ENCODE measurements at regions not wholly inside any gene's neighbourhood (a gene's known extent, or its start where the extent isn't known, plus 50 kb on each side); places are given as distances from the start of the nearest gene placed in this dataset.

DNA sequence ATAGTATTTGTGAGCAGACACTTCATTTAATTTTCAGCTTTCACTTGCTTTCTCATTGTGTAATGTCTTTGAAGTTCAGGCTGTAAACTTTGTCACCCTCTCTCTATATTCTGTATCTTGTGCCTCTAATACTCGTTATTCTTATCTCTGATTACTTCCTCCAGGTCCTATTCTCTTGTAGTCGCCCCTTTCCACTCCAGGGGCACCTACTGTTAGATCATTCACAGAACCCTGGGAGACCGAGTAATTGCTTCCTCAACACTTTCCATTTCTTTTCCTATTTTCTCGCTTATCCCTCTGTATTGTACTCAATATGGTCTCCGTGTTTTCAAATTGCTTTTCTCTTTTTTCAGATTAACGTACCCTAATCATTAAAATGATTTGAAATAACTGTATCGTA, 93.9 kb upstream of the TDRD3 start:
- no peak overlapping the region for H3K27ac ChIP-seq
- TF ChIP-seq ZFX (IDR thresholded peaks at IDR 0.05): no peak
- TF ChIP-seq, protein P1, sequence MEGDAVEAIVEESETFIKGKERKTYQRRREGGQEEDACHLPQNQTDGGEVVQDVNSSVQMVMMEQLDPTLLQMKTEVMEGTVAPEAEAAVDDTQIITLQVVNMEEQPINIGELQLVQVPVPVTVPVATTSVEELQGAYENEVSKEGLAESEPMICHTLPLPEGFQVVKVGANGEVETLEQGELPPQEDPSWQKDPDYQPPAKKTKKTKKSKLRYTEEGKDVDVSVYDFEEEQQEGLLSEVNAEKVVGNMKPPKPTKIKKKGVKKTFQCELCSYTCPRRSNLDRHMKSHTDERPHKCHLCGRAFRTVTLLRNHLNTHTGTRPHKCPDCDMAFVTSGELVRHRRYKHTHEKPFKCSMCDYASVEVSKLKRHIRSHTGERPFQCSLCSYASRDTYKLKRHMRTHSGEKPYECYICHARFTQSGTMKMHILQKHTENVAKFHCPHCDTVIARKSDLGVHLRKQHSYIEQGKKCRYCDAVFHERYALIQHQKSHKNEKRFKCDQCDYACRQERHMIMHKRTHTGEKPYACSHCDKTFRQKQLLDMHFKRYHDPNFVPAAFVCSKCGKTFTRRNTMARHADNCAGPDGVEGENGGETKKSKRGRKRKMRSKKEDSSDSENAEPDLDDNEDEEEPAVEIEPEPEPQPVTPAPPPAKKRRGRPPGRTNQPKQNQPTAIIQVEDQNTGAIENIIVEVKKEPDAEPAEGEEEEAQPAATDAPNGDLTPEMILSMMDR (conservative IDR thresholded peaks at IDR 0.05): no peak

DNA sequence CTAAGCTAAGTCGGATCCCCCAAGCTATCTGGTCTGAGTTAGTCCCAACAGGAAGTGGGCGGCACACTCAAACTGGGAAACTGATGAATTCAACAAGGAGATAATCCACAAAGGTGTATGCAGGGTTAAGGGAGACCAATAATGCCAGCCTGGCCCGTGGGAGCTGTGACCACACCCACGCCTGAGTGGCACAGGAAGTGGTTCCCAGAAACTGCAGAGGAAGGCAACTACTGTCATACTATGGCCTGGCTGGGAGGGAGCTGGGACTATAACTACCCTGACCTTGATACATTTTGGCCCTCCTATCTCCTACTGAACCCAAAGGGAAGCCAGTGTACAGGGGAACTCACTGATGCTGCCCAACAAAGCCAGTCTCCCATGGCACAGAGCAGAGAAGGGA, 85.5 kb upstream of the TDRD3 start:
- no peak overlapping the region for H3K27ac ChIP-seq
- TF ChIP-seq, protein P1 (conservative IDR thresholded peaks at IDR 0.05): no peak
- no peak for TF ChIP-seq ZFX (IDR thresholded peaks at IDR 0.05)

DNA sequence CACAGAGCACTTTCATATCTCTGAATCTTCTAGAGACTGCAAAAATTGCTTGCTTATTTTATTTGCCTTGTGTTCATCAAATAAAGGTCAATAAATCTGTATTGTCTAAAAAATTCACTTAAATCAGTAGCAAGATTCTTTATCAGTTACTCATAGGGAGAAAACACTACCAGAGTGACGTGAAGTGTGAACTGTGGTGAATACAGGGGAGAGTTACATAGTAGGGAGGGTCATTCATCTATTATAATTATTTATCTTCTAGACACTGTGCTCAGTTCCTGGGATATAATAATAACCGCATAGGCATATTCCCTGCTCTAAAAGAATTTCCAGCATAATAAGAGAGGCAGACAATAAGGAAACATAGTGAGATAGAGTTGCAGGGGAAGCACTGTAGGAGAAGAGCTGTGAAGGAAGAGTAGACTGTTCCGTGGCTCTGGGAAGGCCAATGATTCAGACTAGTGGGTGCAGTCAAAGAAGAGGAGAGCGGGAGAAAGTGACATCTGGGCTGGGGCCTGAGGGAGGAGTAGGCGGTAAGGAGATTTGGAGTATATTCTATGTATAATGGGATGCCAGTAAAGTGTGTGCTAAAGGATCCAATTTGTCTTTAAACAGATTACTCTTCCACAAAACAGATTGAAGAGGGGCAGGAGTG, 84.0 kb upstream of the TDRD3 start:
- no peak overlapping the region for H3K27ac ChIP-seq
- TF ChIP-seq, protein P1 (conservative IDR thresholded peaks at IDR 0.05): no peak
- TF ChIP-seq ZFX (IDR thresholded peaks at IDR 0.05): no peak

DNA sequence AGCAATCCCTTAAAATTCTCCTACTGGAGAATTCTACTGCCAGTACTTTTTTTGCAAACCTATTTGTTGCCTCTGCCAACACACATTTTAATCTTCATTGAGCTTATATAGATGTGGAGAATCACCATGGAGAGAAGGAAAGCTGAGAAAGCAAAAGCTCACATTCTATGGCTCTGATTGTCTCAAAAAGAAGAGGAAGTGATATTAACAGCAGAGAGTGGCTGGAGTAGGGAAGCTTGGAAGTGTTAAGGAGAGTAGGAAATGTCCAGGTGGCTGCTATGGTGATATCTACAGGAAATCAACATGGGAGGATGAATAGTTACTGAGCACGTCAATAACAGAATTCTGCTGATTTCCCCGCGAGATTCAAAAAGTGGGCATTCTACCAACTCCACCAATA, 78.8 kb upstream of the TDRD3 start:
- H3K27ac ChIP-seq: no peak overlapping the region
- TF ChIP-seq, protein P1 (conservative IDR thresholded peaks at IDR 0.05): no peak
- no peak for TF ChIP-seq ZFX (IDR thresholded peaks at IDR 0.05)

DNA sequence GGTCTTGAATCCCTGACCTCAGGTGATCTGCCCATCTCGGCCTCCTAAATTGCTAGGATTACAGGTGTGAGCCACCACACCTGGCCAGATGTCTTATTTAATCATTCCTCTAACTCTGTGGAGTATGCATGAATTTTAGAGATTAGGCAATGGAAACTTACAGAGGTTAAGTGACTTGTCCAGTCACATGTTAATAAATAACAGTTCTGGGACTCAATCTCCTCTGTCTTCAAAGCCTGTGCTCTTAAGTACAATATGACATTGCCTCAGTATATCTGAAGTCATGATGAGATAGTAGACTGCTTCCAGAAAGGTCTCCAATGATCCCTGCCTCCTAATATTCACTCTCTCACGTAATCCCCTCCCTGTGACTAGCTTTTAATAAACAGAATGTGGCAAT, 72.9 kb upstream of the TDRD3 start:
- H3K27ac ChIP-seq: no peak overlapping the region
- TF ChIP-seq ZFX (IDR thresholded peaks at IDR 0.05): no peak
- TF ChIP-seq, protein P1 (conservative IDR thresholded peaks at IDR 0.05): no peak

DNA sequence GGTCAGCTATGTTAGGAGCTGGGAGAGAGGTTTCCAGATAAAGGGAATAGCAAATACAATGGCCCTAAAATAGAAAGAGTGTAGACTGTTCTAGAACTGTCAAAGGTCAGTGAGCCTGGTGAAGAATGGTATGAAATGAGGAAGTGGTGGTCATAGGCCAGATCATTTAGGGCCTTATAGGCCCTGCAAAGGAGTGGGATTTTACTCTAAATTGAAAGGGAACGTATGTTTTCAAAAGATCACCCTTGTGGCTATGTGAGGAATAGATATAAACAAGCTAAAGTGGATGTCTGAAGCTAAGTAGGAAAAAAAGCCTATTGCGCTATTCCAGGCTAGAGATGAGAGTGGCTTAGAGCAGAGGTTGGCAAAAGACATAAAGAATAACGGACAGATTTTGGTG, 70.7 kb upstream of the TDRD3 start:
- no peak for TF ChIP-seq ZFX (IDR thresholded peaks at IDR 0.05)
- TF ChIP-seq, protein P1 (conservative IDR thresholded peaks at IDR 0.05): no peak; the same call in 1 of the 2 replicates
- H3K27ac ChIP-seq: no peak overlapping the region

DNA sequence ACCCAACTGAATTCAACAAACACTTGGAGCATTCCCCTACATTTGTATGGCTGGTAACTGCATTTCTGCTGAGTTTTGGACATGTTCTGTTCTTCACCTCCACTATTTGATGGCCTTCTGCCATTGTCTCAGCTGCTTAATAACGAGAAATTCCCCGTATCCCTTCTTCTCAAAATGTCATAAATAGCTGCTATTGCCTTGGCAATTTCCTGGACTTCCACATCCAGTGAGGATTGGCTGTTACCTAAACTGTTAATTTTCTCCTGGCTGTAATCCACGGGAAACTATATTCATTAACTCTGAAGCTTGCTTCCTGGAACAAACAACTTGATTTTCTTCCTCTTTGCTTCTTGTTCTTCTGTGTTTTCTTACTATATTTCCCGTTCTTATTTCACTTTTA, 69.5 kb upstream of the TDRD3 start:
- no peak overlapping the region for H3K27ac ChIP-seq

More for the DNA sequence above, 69.5 kb upstream of the TDRD3 start:
- TF ChIP-seq ZFX (IDR thresholded peaks at IDR 0.05): no peak
- TF ChIP-seq, protein P1 (conservative IDR thresholded peaks at IDR 0.05): no peak
